ENCODE measurements at regions not wholly inside any gene's neighbourhood (a gene's known extent, or its start where the extent isn't known, plus 50 kb on each side); places are given as distances from the start of the nearest gene placed in this dataset.

GRCh38 chr13:73984949-73985691 lies 149.1 kb downstream of the KLF12 start:
- Mint-ChIP-seq H3K9me3 (ENCODE audit: unreplicated experiment) (no peaks in the 10 kb centered on the region), H3K4me1 (ENCODE audit: low read depth, unreplicated experiment) (peaks cover 12% of the 10 kb centered on the region), H3K27ac (ENCODE audit: unreplicated experiment) (no peak overlapping the region), H3K36me3 (ENCODE audit: insufficient read depth, unreplicated experiment) (peaks cover 5% of the 10 kb centered on the region), H3K27me3 (ENCODE audit: insufficient read depth, unreplicated experiment) (no peaks in the 10 kb centered on the region), H3K4me3 (ENCODE audit: unreplicated experiment) (no peak overlapping the region)
- H3K36me3 ChIP-seq (ENCODE audit: control insufficient read depth, insufficient read depth, low read length): no peaks in the 10 kb centered on the region
- H3K4me1 ChIP-seq: no peaks in the 10 kb centered on the region; the same call in 1 of the 2 replicates
- ChIA-PET CTCF (no interaction called here), POLR2A (no interaction called here)
- BruUV-seq (replicated peaks): no TSS peak
- H3K4me3 ChIP-seq (ENCODE audit: low read depth, low read length): no peak overlapping the region
- no peak for TF ChIP-seq CTCF (IDR thresholded peaks at IDR 0.05; ENCODE audit: insufficient read depth in 1 of 2, low read depth in 1 of 2, low read length in 1 of 2, severe bottlenecking in 1 of 2, unreplicated experiment in 1 of 2)
- no peaks in the 10 kb centered on the region for H3K27me3 ChIP-seq (replicated peaks; ENCODE audit: control insufficient read depth, insufficient read depth, low read length)
- no peaks in the 10 kb centered on the region for H3K9me3 ChIP-seq
- DNase-seq: no peak
- intact Hi-C loops (cut with micrococcal nuclease; ENCODE audit: unreplicated experiment): no loop called here

GRCh38 chr13:73984201-73984600 lies 150.0 kb downstream of the KLF12 start:
- Mint-ChIP-seq H3K27ac (ENCODE audit: unreplicated experiment) (no peak overlapping the region), H3K27me3 (ENCODE audit: insufficient read depth, unreplicated experiment) (no peaks in the 10 kb centered on the region), H3K36me3 (ENCODE audit: insufficient read depth, unreplicated experiment) (peaks cover 5% of the 10 kb centered on the region), H3K4me1 (ENCODE audit: low read depth, unreplicated experiment) (peaks cover 3% of the 10 kb centered on the region), H3K9me3 (ENCODE audit: unreplicated experiment) (no peaks in the 10 kb centered on the region), H3K4me3 (ENCODE audit: unreplicated experiment) (no peak overlapping the region)
- TF ChIP-seq CTCF (IDR thresholded peaks at IDR 0.05; ENCODE audit: insufficient read depth in 1 of 2, low read depth in 1 of 2, low read length in 1 of 2, severe bottlenecking in 1 of 2, unreplicated experiment in 1 of 2): no peak
- DNase-seq: no peak
- POLR2A ChIA-PET: no interaction called here
- Histone ChIP-seq H3K9me3 (no peaks in the 10 kb centered on the region), H3K4me3 (ENCODE audit: low read depth, low read length) (no peak overlapping the region), H3K4me1 (no peaks in the 10 kb centered on the region; the same call in 1 of the 2 replicates), H3K36me3 (ENCODE audit: control insufficient read depth, insufficient read depth, low read length) (no peaks in the 10 kb centered on the region), H3K27me3 (replicated peaks; ENCODE audit: control insufficient read depth, insufficient read depth, low read length) (no peaks in the 10 kb centered on the region)
- CTCF ChIA-PET: no interaction called here
- BruUV-seq (replicated peaks): no TSS peak
- intact Hi-C loops (cut with micrococcal nuclease; ENCODE audit: unreplicated experiment): no loop called here

- intact Hi-C loops (cut with micrococcal nuclease; ENCODE audit: unreplicated experiment): no loop called here
- H3K9me3 Mint-ChIP-seq (ENCODE audit: unreplicated experiment): no peaks in the 10 kb centered on the region
- no peak overlapping the region for H3K4me3 ChIP-seq (ENCODE audit: low read depth, low read length)
- H3K4me1 ChIP-seq: no peaks in the 10 kb centered on the region
- no TSS peak for BruUV-seq (replicated peaks)
- CTCF ChIA-PET: no interaction called here
- no peaks in the 10 kb centered on the region for H3K36me3 ChIP-seq (ENCODE audit: control insufficient read depth, insufficient read depth, low read length)
- TF ChIP-seq CTCF (IDR thresholded peaks at IDR 0.05; ENCODE audit: insufficient read depth in 1 of 2, low read depth in 1 of 2, low read length in 1 of 2, severe bottlenecking in 1 of 2, unreplicated experiment in 1 of 2): no peak
- no peak overlapping the region for H3K27ac Mint-ChIP-seq (ENCODE audit: unreplicated experiment)
- no peak overlapping the region for H3K4me3 Mint-ChIP-seq (ENCODE audit: unreplicated experiment)
- no peaks in the 10 kb centered on the region for H3K27me3 Mint-ChIP-seq (ENCODE audit: insufficient read depth, unreplicated experiment)
- peaks cover 5% of the 10 kb centered on the region for H3K36me3 Mint-ChIP-seq (ENCODE audit: insufficient read depth, unreplicated experiment)
- POLR2A ChIA-PET: no interaction called here
- no peaks in the 10 kb centered on the region for H3K4me1 Mint-ChIP-seq (ENCODE audit: low read depth, unreplicated experiment)
- H3K9me3 ChIP-seq: no peaks in the 10 kb centered on the region
- DNase-seq: no peak
- no peaks in the 10 kb centered on the region for H3K27me3 ChIP-seq (replicated peaks; ENCODE audit: control insufficient read depth, insufficient read depth, low read length)
These were observed 151.1 kb downstream of the KLF12 start for GRCh38 chr13:73983109-73983508.

Measured in Caco-2 (cell line).